ENCODE measurements at regions not wholly inside any gene's neighbourhood (a gene's known extent, or its start where the extent isn't known, plus 50 kb on each side); places are given as distances from the start of the nearest gene placed in this dataset.

- Histone ChIP-seq H3K79me1 (ENCODE audit: low read depth, low read length) (no peaks in the 10 kb centered on the region), H3K4me1 (ENCODE audit: control insufficient read depth in 2 of 2, insufficient read depth in 1 of 2, low read depth in 1 of 2, low read length in 2 of 2) (no peaks in the 10 kb centered on the region), H2BK5ac (ENCODE audit: low read length) (no peak overlapping the region), H3K27me3 (ENCODE audit: control insufficient read depth in 3 of 3, insufficient read depth in 3 of 3, low read depth in 1 of 3, low read length in 3 of 3) (no peaks in the 10 kb centered on the region), H3K9me3 (replicated peaks in 1 of 2; ENCODE audit: control insufficient read depth in 2 of 2, insufficient read depth in 1 of 2, low read depth in 1 of 2, low read length in 2 of 2) (no peaks in the 10 kb centered on the region), H2AK5ac (ENCODE audit: low read depth, low read length) (no peak overlapping the region), H3K27ac (replicated peaks; ENCODE audit: low read length) (no peak overlapping the region), H2BK12ac (ENCODE audit: low read length) (no peak overlapping the region), H4K8ac (ENCODE audit: low read depth, low read length) (no peak overlapping the region), H3K9ac (ENCODE audit: low read depth, low read length, poor library complexity) (no peak overlapping the region), H3K14ac (ENCODE audit: low read length) (no peak overlapping the region), H2BK120ac (ENCODE audit: low read depth, low read length) (no peak overlapping the region), H2BK15ac (ENCODE audit: low read length) (no peak overlapping the region), H3K36me3 (replicated peaks in 1 of 2; ENCODE audit: control insufficient read depth in 2 of 2, insufficient read depth in 2 of 2, low read length in 2 of 2) (peaks cover 0 to 1% of the 10 kb centered on the region in 2 donors), H4K91ac (ENCODE audit: low read depth, low read length, poor library complexity) (no peak overlapping the region), H2AFZ (ENCODE audit: low read length) (no peak overlapping the region), H3K23ac (ENCODE audit: low read depth, low read length, poor library complexity) (no peak overlapping the region), H3K4ac (ENCODE audit: low read length) (no peak overlapping the region), H3K18ac (ENCODE audit: low read length) (no peak overlapping the region), H3K4me2 (ENCODE audit: insufficient read depth, low read length, poor library complexity, severe bottlenecking) (no peak overlapping the region), H3K4me3 (ENCODE audit: low read length in 2 of 2) (no peak overlapping the region)
- DNase-seq (ENCODE audit: low spot score) = no peak
- WGBS, 2 donors (ENCODE audit: extremely low coverage in 2 of 2, insufficient read length in 2 of 2, insufficient replicate concordance in 1 of 2) = no CpG with 5 or more reads among the region's 2 CpGs
Observed at GRCh38 chr4:36582198-36582597, 300.8 kb downstream of the DTHD1 start.

- Histone ChIP-seq H3K9me3 (replicated peaks in 1 of 2; ENCODE audit: control insufficient read depth in 2 of 2, insufficient read depth in 1 of 2, low read depth in 1 of 2, low read length in 2 of 2) (no peaks in the 10 kb centered on the region), H2BK12ac (ENCODE audit: low read length) (no peak overlapping the region), H4K8ac (ENCODE audit: low read depth, low read length) (no peak overlapping the region), H2BK15ac (ENCODE audit: low read length) (no peak overlapping the region), H3K18ac (ENCODE audit: low read length) (no peak overlapping the region), H2AFZ (ENCODE audit: low read length) (no peak overlapping the region), H3K27ac (replicated peaks; ENCODE audit: low read length) (no peak overlapping the region), H3K14ac (ENCODE audit: low read length) (no peak overlapping the region), H2AK5ac (ENCODE audit: low read depth, low read length) (no peak overlapping the region), H3K36me3 (replicated peaks in 1 of 2; ENCODE audit: control insufficient read depth in 2 of 2, insufficient read depth in 2 of 2, low read length in 2 of 2) (peaks cover 0 to 1% of the 10 kb centered on the region in 2 donors), H3K4me3 (ENCODE audit: low read length in 2 of 2) (no peak overlapping the region), H4K91ac (ENCODE audit: low read depth, low read length, poor library complexity) (no peak overlapping the region), H2BK5ac (ENCODE audit: low read length) (no peak overlapping the region), H3K23ac (ENCODE audit: low read depth, low read length, poor library complexity) (no peak overlapping the region), H3K4ac (ENCODE audit: low read length) (no peak overlapping the region), H2BK120ac (ENCODE audit: low read depth, low read length) (no peak overlapping the region), H3K79me1 (ENCODE audit: low read depth, low read length) (no peaks in the 10 kb centered on the region), H3K4me1 (ENCODE audit: control insufficient read depth in 2 of 2, insufficient read depth in 1 of 2, low read depth in 1 of 2, low read length in 2 of 2) (no peaks in the 10 kb centered on the region), H3K4me2 (ENCODE audit: insufficient read depth, low read length, poor library complexity, severe bottlenecking) (no peak overlapping the region), H3K27me3 (ENCODE audit: control insufficient read depth in 3 of 3, insufficient read depth in 3 of 3, low read depth in 1 of 3, low read length in 3 of 3) (no peaks in the 10 kb centered on the region), H3K9ac (ENCODE audit: low read depth, low read length, poor library complexity) (no peak overlapping the region)
- no peak for DNase-seq (ENCODE audit: low spot score)
- WGBS, 2 donors (ENCODE audit: extremely low coverage in 2 of 2, insufficient read length in 2 of 2, insufficient replicate concordance in 1 of 2) = no CpG with 5 or more reads among the region's 2 CpGs
Observed at GRCh38 chr4:36587909-36588472, 306.6 kb downstream of the DTHD1 start.

GRCh38 chr4:36590343-36590742, 308.9 kb downstream of the DTHD1 start:
- no peak overlapping the region for H3K23ac ChIP-seq (ENCODE audit: low read depth, low read length, poor library complexity)
- H2BK12ac ChIP-seq (ENCODE audit: low read length) = no peak overlapping the region
- no peak for DNase-seq (ENCODE audit: low spot score)
- no peak overlapping the region for H2BK5ac ChIP-seq (ENCODE audit: low read length)
- no peak overlapping the region for H3K4me3 ChIP-seq (ENCODE audit: low read length in 2 of 2)
- no peak overlapping the region for H3K14ac ChIP-seq (ENCODE audit: low read length)
- H3K9ac ChIP-seq (ENCODE audit: low read depth, low read length, poor library complexity) = no peak overlapping the region
- H3K27me3 ChIP-seq (ENCODE audit: control insufficient read depth in 3 of 3, insufficient read depth in 3 of 3, low read depth in 1 of 3, low read length in 3 of 3) = no peaks in the 10 kb centered on the region
- no peak overlapping the region for H4K91ac ChIP-seq (ENCODE audit: low read depth, low read length, poor library complexity)
- H3K79me1 ChIP-seq (ENCODE audit: low read depth, low read length) = no peaks in the 10 kb centered on the region
- H4K8ac ChIP-seq (ENCODE audit: low read depth, low read length) = no peak overlapping the region
- H3K4ac ChIP-seq (ENCODE audit: low read length) = no peak overlapping the region
- no peak overlapping the region for H3K4me2 ChIP-seq (ENCODE audit: insufficient read depth, low read length, poor library complexity, severe bottlenecking)
- H3K4me1 ChIP-seq (ENCODE audit: control insufficient read depth in 2 of 2, insufficient read depth in 1 of 2, low read depth in 1 of 2, low read length in 2 of 2) = no peaks in the 10 kb centered on the region
- no peak overlapping the region for H2AK5ac ChIP-seq (ENCODE audit: low read depth, low read length)
- no peak overlapping the region for H3K18ac ChIP-seq (ENCODE audit: low read length)
- H3K9me3 ChIP-seq (replicated peaks in 1 of 2; ENCODE audit: control insufficient read depth in 2 of 2, insufficient read depth in 1 of 2, low read depth in 1 of 2, low read length in 2 of 2) = no peaks in the 10 kb centered on the region
- H3K36me3 ChIP-seq (replicated peaks in 1 of 2; ENCODE audit: control insufficient read depth in 2 of 2, insufficient read depth in 2 of 2, low read length in 2 of 2) = peaks cover 0 to 1% of the 10 kb centered on the region in 2 donors
- no peak overlapping the region for H2BK120ac ChIP-seq (ENCODE audit: low read depth, low read length)
- no peak overlapping the region for H2AFZ ChIP-seq (ENCODE audit: low read length)
- H3K27ac ChIP-seq (replicated peaks; ENCODE audit: low read length) = no peak overlapping the region
- H2BK15ac ChIP-seq (ENCODE audit: low read length) = no peak overlapping the region

GRCh38 chr4:36601864-36602495, 320.6 kb downstream of the DTHD1 start:
- no peak overlapping the region for H3K27ac ChIP-seq (replicated peaks; ENCODE audit: low read length)
- H3K14ac ChIP-seq (ENCODE audit: low read length) = no peak overlapping the region
- H2BK120ac ChIP-seq (ENCODE audit: low read depth, low read length) = no peak overlapping the region
- no peak overlapping the region for H2AK5ac ChIP-seq (ENCODE audit: low read depth, low read length)
- no peaks in the 10 kb centered on the region for H3K79me1 ChIP-seq (ENCODE audit: low read depth, low read length)
- H3K23ac ChIP-seq (ENCODE audit: low read depth, low read length, poor library complexity) = no peak overlapping the region
- no peak overlapping the region for H3K4me2 ChIP-seq (ENCODE audit: insufficient read depth, low read length, poor library complexity, severe bottlenecking)
- H3K4me1 ChIP-seq (ENCODE audit: control insufficient read depth in 2 of 2, insufficient read depth in 1 of 2, low read depth in 1 of 2, low read length in 2 of 2) = no peaks in the 10 kb centered on the region
- H3K9me3 ChIP-seq (replicated peaks in 1 of 2; ENCODE audit: control insufficient read depth in 2 of 2, insufficient read depth in 1 of 2, low read depth in 1 of 2, low read length in 2 of 2) = no peaks in the 10 kb centered on the region
- no peak overlapping the region for H3K18ac ChIP-seq (ENCODE audit: low read length)
- no peak overlapping the region for H3K9ac ChIP-seq (ENCODE audit: low read depth, low read length, poor library complexity)
- H2AFZ ChIP-seq (ENCODE audit: low read length) = no peak overlapping the region
- H3K4ac ChIP-seq (ENCODE audit: low read length) = no peak overlapping the region
- no peaks in the 10 kb centered on the region for H3K27me3 ChIP-seq (ENCODE audit: control insufficient read depth in 3 of 3, insufficient read depth in 3 of 3, low read depth in 1 of 3, low read length in 3 of 3)
- H2BK5ac ChIP-seq (ENCODE audit: low read length) = no peak overlapping the region
- no peak overlapping the region for H4K91ac ChIP-seq (ENCODE audit: low read depth, low read length, poor library complexity)
- no peak overlapping the region for H2BK15ac ChIP-seq (ENCODE audit: low read length)
- no peak for DNase-seq (ENCODE audit: low spot score)
- no peak overlapping the region for H3K4me3 ChIP-seq (ENCODE audit: low read length in 2 of 2)
- WGBS, 2 donors (ENCODE audit: extremely low coverage in 2 of 2, insufficient read length in 2 of 2, insufficient replicate concordance in 1 of 2) = no CpG with 5 or more reads among the region's 3 CpGs
- no peaks in the 10 kb centered on the region for H3K36me3 ChIP-seq (replicated peaks in 1 of 2; ENCODE audit: control insufficient read depth in 2 of 2, insufficient read depth in 2 of 2, low read length in 2 of 2)
- no peak overlapping the region for H2BK12ac ChIP-seq (ENCODE audit: low read length)
- no peak overlapping the region for H4K8ac ChIP-seq (ENCODE audit: low read depth, low read length)
